ENCODE measurements at regions not wholly inside any gene's neighbourhood (a gene's known extent, or its start where the extent isn't known, plus 50 kb on each side); places are given as distances from the start of the nearest gene placed in this dataset.

- TF ChIP-seq CTCF (IDR thresholded peaks at IDR 0.05; ENCODE audit: insufficient read depth, low read length) (no peak), POLR2AphosphoS5 (IDR thresholded peaks at IDR 0.05; ENCODE audit: low read depth) (no peak)
- TF ChIP-seq, protein P1, sequence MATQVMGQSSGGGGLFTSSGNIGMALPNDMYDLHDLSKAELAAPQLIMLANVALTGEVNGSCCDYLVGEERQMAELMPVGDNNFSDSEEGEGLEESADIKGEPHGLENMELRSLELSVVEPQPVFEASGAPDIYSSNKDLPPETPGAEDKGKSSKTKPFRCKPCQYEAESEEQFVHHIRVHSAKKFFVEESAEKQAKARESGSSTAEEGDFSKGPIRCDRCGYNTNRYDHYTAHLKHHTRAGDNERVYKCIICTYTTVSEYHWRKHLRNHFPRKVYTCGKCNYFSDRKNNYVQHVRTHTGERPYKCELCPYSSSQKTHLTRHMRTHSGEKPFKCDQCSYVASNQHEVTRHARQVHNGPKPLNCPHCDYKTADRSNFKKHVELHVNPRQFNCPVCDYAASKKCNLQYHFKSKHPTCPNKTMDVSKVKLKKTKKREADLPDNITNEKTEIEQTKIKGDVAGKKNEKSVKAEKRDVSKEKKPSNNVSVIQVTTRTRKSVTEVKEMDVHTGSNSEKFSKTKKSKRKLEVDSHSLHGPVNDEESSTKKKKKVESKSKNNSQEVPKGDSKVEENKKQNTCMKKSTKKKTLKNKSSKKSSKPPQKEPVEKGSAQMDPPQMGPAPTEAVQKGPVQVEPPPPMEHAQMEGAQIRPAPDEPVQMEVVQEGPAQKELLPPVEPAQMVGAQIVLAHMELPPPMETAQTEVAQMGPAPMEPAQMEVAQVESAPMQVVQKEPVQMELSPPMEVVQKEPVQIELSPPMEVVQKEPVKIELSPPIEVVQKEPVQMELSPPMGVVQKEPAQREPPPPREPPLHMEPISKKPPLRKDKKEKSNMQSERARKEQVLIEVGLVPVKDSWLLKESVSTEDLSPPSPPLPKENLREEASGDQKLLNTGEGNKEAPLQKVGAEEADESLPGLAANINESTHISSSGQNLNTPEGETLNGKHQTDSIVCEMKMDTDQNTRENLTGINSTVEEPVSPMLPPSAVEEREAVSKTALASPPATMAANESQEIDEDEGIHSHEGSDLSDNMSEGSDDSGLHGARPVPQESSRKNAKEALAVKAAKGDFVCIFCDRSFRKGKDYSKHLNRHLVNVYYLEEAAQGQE (IDR thresholded peaks at IDR 0.05; ENCODE audit: insufficient replicate concordance, low read depth) = no peak
Measured at GRCh38 chr2:67258122-67258521, 139.0 kb upstream of the ETAA1 start.
